ENCODE measurements at regions not wholly inside any gene's neighbourhood (a gene's known extent, or its start where the extent isn't known, plus 50 kb on each side); places are given as distances from the start of the nearest gene placed in this dataset.
"Not testable (repeated sequence)": the region's sequence is repeated elsewhere in the genome, so short reads cannot be mapped to it uniquely, and the experiment has no call there.

- no peak for ATAC-seq
- no peaks in the 10 kb centered on the region for H3K9me3 ChIP-seq
- peaks cover 0 to 34% (median 0%) of the 10 kb centered on the region in 3 donors for H3K4me1 ChIP-seq
- no peak overlapping the region for H3K4me3 ChIP-seq
- H3K36me3 ChIP-seq: no peaks in the 10 kb centered on the region
- TF ChIP-seq POLR2A (IDR thresholded peaks at IDR 0.05): no peak
- no peak overlapping the region for H3K27ac ChIP-seq
- H3K27me3 ChIP-seq: no peaks in the 10 kb centered on the region
These were observed 147.7 kb upstream of the DST start for GRCh38 chr6:56790414-56790813.

DNA sequence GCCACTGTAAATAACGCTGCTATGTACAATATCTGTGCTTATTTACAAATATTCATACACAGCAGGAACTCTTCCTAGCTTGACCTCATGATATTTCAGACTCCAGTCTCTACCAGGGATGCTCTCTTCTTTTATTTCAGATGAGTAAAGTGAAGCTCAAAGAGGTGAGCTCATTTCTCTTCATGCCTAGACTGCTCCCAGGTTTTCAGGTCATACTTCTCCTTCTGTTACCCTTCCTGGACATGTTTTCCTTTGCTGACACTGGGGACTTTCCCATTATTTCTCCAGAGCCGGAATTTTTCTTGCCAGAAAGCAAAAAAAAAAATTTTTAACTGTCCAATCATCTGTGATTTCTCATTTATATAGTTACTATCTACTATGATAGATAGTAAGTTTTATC, 147.2 kb upstream of the DST start:
- TF ChIP-seq POLR2AphosphoS5 (IDR thresholded peaks at IDR 0.05) (no peak), POLR2A (IDR thresholded peaks at IDR 0.05) (no peak), EP300 (IDR thresholded peaks at IDR 0.05) (no peak), CTCF (IDR thresholded peaks at IDR 0.05) (no peak)
- Histone ChIP-seq H3K36me3 (no peaks in the 10 kb centered on the region), H3K27me3 (no peaks in the 10 kb centered on the region), H3K27ac (no peak overlapping the region), H3K4me3 (no peak overlapping the region), H3K4me1 (peaks cover 0 to 28% (median 0%) of the 10 kb centered on the region in 3 donors), H3K9me3 (no peaks in the 10 kb centered on the region)
- no peak for ATAC-seq
- 14 to 61% methylated on average over 2 of the region's 2 CpGs for WGBS, 2 donors (ENCODE audit: low coverage in 1 of 2)

- WGBS, 2 donors (ENCODE audit: low coverage in 1 of 2): 60 to 87% methylated on average over 1 of the region's 1 CpG
- no peak for ATAC-seq
- H3K9me3 ChIP-seq: no peaks in the 10 kb centered on the region
- no peaks in the 10 kb centered on the region for H3K27me3 ChIP-seq
- H3K4me1 ChIP-seq: peaks cover 0 to 23% (median 0%) of the 10 kb centered on the region in 3 donors
- no peak overlapping the region for H3K4me3 ChIP-seq
- no peaks in the 10 kb centered on the region for H3K36me3 ChIP-seq
- H3K27ac ChIP-seq: no peak overlapping the region
- no peak for TF ChIP-seq EP300 (IDR thresholded peaks at IDR 0.05)
- no peak for TF ChIP-seq POLR2A (IDR thresholded peaks at IDR 0.05)
- TF ChIP-seq POLR2AphosphoS5 (IDR thresholded peaks at IDR 0.05): no peak
- no peak for TF ChIP-seq CTCF (IDR thresholded peaks at IDR 0.05)
These were observed 146.7 kb upstream of the DST start for GRCh38 chr6:56789342-56789741.

- WGBS, 2 donors (ENCODE audit: low coverage in 1 of 2): 71 to 87% methylated on average over 1 of the region's 1 CpG
- TF ChIP-seq POLR2A (IDR thresholded peaks at IDR 0.05): no peak
- TF ChIP-seq CTCF (IDR thresholded peaks at IDR 0.05): no peak
- no peak for TF ChIP-seq EP300 (IDR thresholded peaks at IDR 0.05)
- TF ChIP-seq POLR2AphosphoS5 (IDR thresholded peaks at IDR 0.05): no peak
- ATAC-seq: no peak
- no peaks in the 10 kb centered on the region for H3K9me3 ChIP-seq
- H3K27me3 ChIP-seq: no peaks in the 10 kb centered on the region
- H3K4me3 ChIP-seq: no peak overlapping the region
- H3K27ac ChIP-seq: no peak overlapping the region
- H3K36me3 ChIP-seq: no peaks in the 10 kb centered on the region
- H3K4me1 ChIP-seq: peaks cover 0 to 16% (median 0%) of the 10 kb centered on the region in 3 donors
These were observed 144.5 kb upstream of the DST start for GRCh38 chr6:56787209-56787608.

GRCh38 chr6:56786256-56786655, 143.6 kb upstream of the DST start:
- no peak for ATAC-seq
- TF ChIP-seq CTCF (IDR thresholded peaks at IDR 0.05): no peak
- TF ChIP-seq EP300 (IDR thresholded peaks at IDR 0.05): no peak
- TF ChIP-seq POLR2A (IDR thresholded peaks at IDR 0.05): no peak
- no peak for TF ChIP-seq POLR2AphosphoS5 (IDR thresholded peaks at IDR 0.05)
- Histone ChIP-seq H3K4me3 (no peak overlapping the region), H3K9me3 (no peaks in the 10 kb centered on the region), H3K4me1 (peaks cover 0 to 16% (median 0%) of the 10 kb centered on the region in 3 donors), H3K27me3 (no peaks in the 10 kb centered on the region), H3K27ac (no peak overlapping the region), H3K36me3 (no peaks in the 10 kb centered on the region)
- WGBS, 2 donors (ENCODE audit: low coverage in 1 of 2): 80 to 91% methylated on average over 1 of the region's 1 CpG

DNA sequence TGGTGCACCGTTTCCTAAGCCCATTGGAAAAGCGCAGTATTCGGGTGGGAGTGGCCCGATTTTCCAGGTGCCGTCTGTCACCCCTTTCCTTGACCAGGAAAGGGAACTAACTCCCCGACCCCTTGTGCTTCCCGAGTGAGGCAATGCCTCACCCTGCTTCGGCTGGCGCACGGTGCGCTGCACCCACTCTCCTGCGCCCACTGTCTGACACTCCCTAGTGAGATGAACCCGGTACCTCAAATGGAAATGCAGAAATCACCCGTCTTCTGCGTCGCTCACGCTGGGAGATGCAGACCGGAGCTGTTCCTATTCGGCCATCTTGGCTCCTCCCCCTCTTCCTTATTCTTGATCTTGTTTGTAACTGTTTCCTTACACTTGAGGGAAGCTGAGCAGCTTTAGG, 142.8 kb upstream of the DST start:
- not testable (repeated sequence) for H3K27ac ChIP-seq, H3K27me3 ChIP-seq, H3K36me3 ChIP-seq, ATAC-seq, H3K9me3 ChIP-seq, H3K4me3 ChIP-seq
- WGBS, 2 donors (ENCODE audit: low coverage in 1 of 2): 89 to 94% methylated on average over 6 to 13 of the region's 19 CpGs
- peaks cover 0 to 10% (median 0%) of the 10 kb centered on the region in 3 donors for H3K4me1 ChIP-seq

DNA sequence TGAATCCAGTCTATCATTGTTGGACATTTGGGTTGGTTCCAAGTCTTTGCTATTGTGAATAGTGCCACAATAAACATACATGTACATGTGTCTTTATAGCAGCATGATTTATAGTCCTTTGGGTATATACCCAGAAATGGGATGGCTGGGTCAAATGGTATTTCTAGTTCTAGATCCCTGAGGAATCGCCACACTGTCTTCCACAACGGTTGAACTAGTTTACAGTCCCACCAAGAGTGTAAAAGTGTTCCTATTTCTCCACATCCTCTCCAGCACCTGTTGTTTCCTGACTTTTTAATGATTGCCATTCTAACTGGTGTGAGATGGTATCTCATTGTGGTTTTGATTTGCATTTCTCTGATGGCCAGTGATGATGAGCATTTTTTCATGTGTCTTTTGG, 137.4 kb upstream of the DST start:
- H3K4me3 ChIP-seq, ATAC-seq, H3K27me3 ChIP-seq, H3K36me3 ChIP-seq, H3K9me3 ChIP-seq, H3K4me1 ChIP-seq, H3K27ac ChIP-seq: not testable (repeated sequence)
- 87% methylated on average over 2 of the region's 2 CpGs; no CpG with 5 or more reads in 1 of the 2 donors for WGBS, 2 donors (ENCODE audit: low coverage in 1 of 2)

GRCh38 chr6:56778503-56778902, 135.8 kb upstream of the DST start:
- H3K27ac ChIP-seq, ATAC-seq, H3K36me3 ChIP-seq, H3K4me3 ChIP-seq, H3K4me1 ChIP-seq, H3K9me3 ChIP-seq, H3K27me3 ChIP-seq: not testable (repeated sequence)
- WGBS, 2 donors (ENCODE audit: low coverage in 1 of 2): 89 to 100% methylated on average over 1 of the region's 2 CpGs
